CD14-positive monocyte (primary cell): ENCODE measurements at regions not wholly inside any gene's neighbourhood (a gene's known extent, or its start where the extent isn't known, plus 50 kb on each side); places are given as distances from the start of the nearest gene placed in this dataset.

ENCODE experiments used
- DNase-seq, 3 donors: peaks; one replicate each; pipeline ENCODE4 v3.0.0-alpha.2; 2011 to 2022
- H2AFZ ChIP-seq: 2 replicates; pipeline ENCODE4 v1.6.0; 2012; ENCODE audit warnings: mild to moderate bottlenecking, low read depth, low read length, inconsistent platforms; ENCODE audit not compliant: insufficient read depth, poor library complexity, severe bottlenecking
- H3K27ac ChIP-seq, 2 donors: 1 replicate in 1 of 2; 2 replicates in 1 of 2; pipeline ENCODE4 v1.5.1; 2012 to 2013; ENCODE audit warnings: low read length in 2 of 2, control low read depth in 1 of 2, inconsistent platforms in 1 of 2, low read depth in 1 of 2, mild to moderate bottlenecking in 1 of 2
- H3K27me3 ChIP-seq, 2 donors: one replicate each; pipeline versions ENCODE4 v1.6.0 to v1.6.1; 2011 to 2013; ENCODE audit warnings: low read length in 2 of 2; ENCODE audit not compliant: control insufficient read depth in 2 of 2, insufficient read depth in 2 of 2
- H3K36me3 ChIP-seq, 2 donors: replicated peaks in 1 of 2; 1 replicate in 1 of 2; 2 replicates in 1 of 2; pipeline versions ENCODE4 v1.5.1 to v1.6.1; 2012 to 2013; ENCODE audit warnings: low read length in 2 of 2, control low read depth in 1 of 2, inconsistent platforms in 1 of 2, mild to moderate bottlenecking in 1 of 2; ENCODE audit not compliant: insufficient read depth in 2 of 2, control insufficient read depth in 1 of 2
- H3K4me1 ChIP-seq, 2 donors: 1 replicate in 1 of 2; 2 replicates in 1 of 2; pipeline versions ENCODE4 v1.5.1 to v1.6.1; 2012 to 2013; ENCODE audit warnings: low read length in 2 of 2, control low read depth in 1 of 2, inconsistent platforms in 1 of 2, mild to moderate bottlenecking in 1 of 2, moderate library complexity in 1 of 2; ENCODE audit not compliant: insufficient read depth in 2 of 2, control insufficient read depth in 1 of 2
- H3K4me2 ChIP-seq: replicated peaks from 2 replicates; pipeline ENCODE3; 2012; ENCODE audit warnings: low read length, moderate library complexity, mild to moderate bottlenecking; ENCODE audit not compliant: poor library complexity, severe bottlenecking; ENCODE audit errors: extremely low read depth
- H3K4me3 ChIP-seq, 3 experiments: fragments of 200-600 bp in 1 of 3; sonication (generic) in 1 of 3; replicated peaks in 1 of 3; 1 replicate in 2 of 3; 2 replicates in 1 of 3; pipeline ENCODE4 v1.5.1; 2011 to 2013; ENCODE audit warnings: low read length in 3 of 3, mild to moderate bottlenecking in 3 of 3, control low read depth in 2 of 3, low read depth in 2 of 3, inconsistent platforms in 1 of 3, moderate library complexity in 1 of 3
- H3K79me2 ChIP-seq: 2 replicates; pipeline ENCODE4 v1.6.0; 2012; ENCODE audit warnings: mild to moderate bottlenecking, control low read depth, inconsistent platforms, low read length, moderate library complexity; ENCODE audit not compliant: insufficient read depth
- H3K9ac ChIP-seq: 2 replicates; pipeline ENCODE4 v1.6.0; 2017; ENCODE audit warnings: low read length, mild to moderate bottlenecking; ENCODE audit not compliant: insufficient read depth, poor library complexity, severe bottlenecking
- H3K9me3 ChIP-seq, 2 donors: replicated peaks in 1 of 2; 1 replicate in 1 of 2; 2 replicates in 1 of 2; pipeline versions ENCODE4 v1.5.1 to v1.6.1; 2012 to 2013; ENCODE audit warnings: low read length in 2 of 2, control low read depth in 1 of 2; ENCODE audit not compliant: control insufficient read depth in 1 of 2, insufficient read depth in 1 of 2
- H4K20me1 ChIP-seq: 2 replicates; pipeline ENCODE4 v1.6.0; 2012; ENCODE audit warnings: mild to moderate bottlenecking, low read length, control low read depth, moderate library complexity; ENCODE audit not compliant: insufficient read depth
- H3K27ac Mint-ChIP-seq, 7 donors: one replicate each; pipeline ENCODE4 v1.8.0; 2020; ENCODE audit warnings: mild to moderate bottlenecking in 7 of 7, mixed read lengths in 7 of 7, moderate library complexity in 6 of 7, inconsistent platforms in 2 of 7
- H3K27me3 Mint-ChIP-seq, 3 donors: one replicate each; pipeline ENCODE4 v1.8.0; 2021 to 2022; ENCODE audit warnings: low read depth in 3 of 3, mild to moderate bottlenecking in 3 of 3, mixed read lengths in 3 of 3, moderate library complexity in 3 of 3, inconsistent platforms in 1 of 3
- H3K36me3 Mint-ChIP-seq, 2 donors: one replicate each; pipeline ENCODE4 v1.8.0; 2020; ENCODE audit warnings: mixed read lengths in 2 of 2, inconsistent platforms in 1 of 2, mild to moderate bottlenecking in 1 of 2
- H3K4me1 Mint-ChIP-seq: one replicate; pipeline ENCODE4 v1.8.0; 2020; ENCODE audit warnings: mild to moderate bottlenecking, mixed read lengths
- H3K4me3 Mint-ChIP-seq, 2 donors: one replicate each; pipeline ENCODE4 v1.8.0; 2020; ENCODE audit warnings: mild to moderate bottlenecking in 2 of 2, mixed read lengths in 2 of 2, moderate library complexity in 1 of 2
- H3K9me3 Mint-ChIP-seq, 7 donors: one replicate each; pipeline ENCODE4 v1.8.0; 2020 to 2022; ENCODE audit warnings: mixed read lengths in 7 of 7, mild to moderate bottlenecking in 6 of 7, moderate library complexity in 6 of 7, inconsistent platforms in 2 of 7
- CTCF ChIP-seq: fragments of 200-600 bp; IDR thresholded peaks from one replicate; pipeline ENCODE4 v1.8.0; 2022; ENCODE audit warnings: antibody characterized with exemption, mild to moderate bottlenecking
- whole genome bisulfite sequencing: methylation state at CpG from one replicate; pipeline ENCODE4 v1.1.5; 2013; ENCODE audit warnings: missing lambda C conversion rate; ENCODE audit not compliant: insufficient coverage; 5-methylcytosine and 5-hydroxymethylcytosine counted together
- intact Hi-C, 2 donors: fragments of 100-400 bp; cut with micrococcal nuclease; formaldehyde crosslinking; loops; one replicate each; pipeline versions ENCODE4 v1.15.0 to v1.15.1; 2023

- no peak overlapping the region for H3K27ac Mint-ChIP-seq
- WGBS: no CpG with 5 or more reads among the region's 2 CpGs
- H2AFZ ChIP-seq: no peak overlapping the region
These were observed 356.9 kb upstream of the ACVR2A start for GRCh38 chr2:147487978-147488289.

GRCh38 chr2:147487286-147487977, 357.4 kb upstream of the ACVR2A start:
- WGBS: 100% methylated on average over 1 of the region's 3 CpGs

More at GRCh38 chr2:147487978-147488289, 356.9 kb upstream of the ACVR2A start:
- DNase-seq: no peak
- H3K27ac ChIP-seq: no peak overlapping the region
- no peaks in the 10 kb centered on the region for H3K9me3 ChIP-seq
- Mint-ChIP-seq H3K36me3 (no peaks in the 10 kb centered on the region), H3K27me3 (peaks cover 0 to 2% (median 2%) of the 10 kb centered on the region in 3 donors), H3K9me3 (no peaks in the 10 kb centered on the region), H3K4me3 (no peak overlapping the region), H3K4me1 (no peaks in the 10 kb centered on the region)
- no peaks in the 10 kb centered on the region for H3K36me3 ChIP-seq
- H3K4me3 ChIP-seq: no peak overlapping the region
- no peaks in the 10 kb centered on the region for H4K20me1 ChIP-seq
- intact Hi-C loops: no loop called here
- H3K79me2 ChIP-seq: no peaks in the 10 kb centered on the region
- H3K27me3 ChIP-seq: no peaks in the 10 kb centered on the region
- H3K4me2 ChIP-seq: no peak overlapping the region
- no peaks in the 10 kb centered on the region for H3K4me1 ChIP-seq
- H3K9ac ChIP-seq: no peak overlapping the region
- TF ChIP-seq CTCF: no peak

More at GRCh38 chr2:147487286-147487977, 357.4 kb upstream of the ACVR2A start:
- no peaks in the 10 kb centered on the region for H3K4me1 ChIP-seq
- no peak for DNase-seq
- H3K79me2 ChIP-seq: no peaks in the 10 kb centered on the region
- no peak overlapping the region for H3K4me2 ChIP-seq
- no peak overlapping the region for H3K27ac Mint-ChIP-seq
- H3K4me3 ChIP-seq: no peak overlapping the region
- H3K36me3 Mint-ChIP-seq: no peaks in the 10 kb centered on the region
- H4K20me1 ChIP-seq: no peaks in the 10 kb centered on the region
- H3K9me3 Mint-ChIP-seq: no peaks in the 10 kb centered on the region
- no peaks in the 10 kb centered on the region for H3K4me1 Mint-ChIP-seq
- H3K27ac ChIP-seq: no peak overlapping the region
- H2AFZ ChIP-seq: no peak overlapping the region
- no peaks in the 10 kb centered on the region for H3K27me3 ChIP-seq
- TF ChIP-seq CTCF: no peak
- intact Hi-C loops: no loop called here
- no peaks in the 10 kb centered on the region for H3K36me3 ChIP-seq
- peaks cover 0 to 2% (median 2%) of the 10 kb centered on the region in 3 donors for H3K27me3 Mint-ChIP-seq
- H3K9ac ChIP-seq: no peak overlapping the region
- H3K4me3 Mint-ChIP-seq: no peak overlapping the region
- no peaks in the 10 kb centered on the region for H3K9me3 ChIP-seq
